GM19452 (cell line): ENCODE measurements at regions not wholly inside any gene's neighbourhood (a gene's known extent, or its start where the extent isn't known, plus 50 kb on each side); places are given as distances from the start of the nearest gene placed in this dataset.
"Not testable (repeated sequence)": the region's sequence is repeated elsewhere in the genome, so short reads cannot be mapped to it uniquely, and the experiment has no call there.

ENCODE experiments used
- ATAC-seq: cut with Tn5 transposase; IDR thresholded peaks from one replicate; pipeline ENCODE4 v1.9.1; 2021; ENCODE audit not compliant: unreplicated experiment

- ATAC-seq = no peak
Observed at GRCh38 chr2:185374878-185375277, 363.7 kb upstream of the FSIP2 start.

GRCh38 chr2:185375731-185376130, 362.9 kb upstream of the FSIP2 start:
- no peak for ATAC-seq

GRCh38 chr2:185381631-185382030, 357.0 kb upstream of the FSIP2 start:
- ATAC-seq = no peak

- no peak for ATAC-seq
Observed at GRCh38 chr2:185384822-185385560, 353.6 kb upstream of the FSIP2 start.

GRCh38 chr2:185388226-185388625, 350.4 kb upstream of the FSIP2 start:
- ATAC-seq = no peak

- no peak for ATAC-seq
Observed at GRCh38 chr2:185391543-185391942, 347.1 kb upstream of the FSIP2 start.

- ATAC-seq = no peak
Observed at GRCh38 chr2:185393091-185393490, 345.5 kb upstream of the FSIP2 start.

GRCh38 chr2:185402474-185402873, 336.1 kb upstream of the FSIP2 start:
- no peak for ATAC-seq

- ATAC-seq = no peak
Observed at GRCh38 chr2:185404578-185404977, 334.0 kb upstream of the FSIP2 start.

GRCh38 chr2:185417111-185417510, 321.5 kb upstream of the FSIP2 start:
- ATAC-seq = no peak

- ATAC-seq = no peak
Observed at GRCh38 chr2:185417688-185418087, 320.9 kb upstream of the FSIP2 start.

GRCh38 chr2:185424958-185425629, 313.5 kb upstream of the FSIP2 start:
- not testable (repeated sequence) for ATAC-seq

GRCh38 chr2:185428000-185428399, 310.6 kb upstream of the FSIP2 start:
- no peak for ATAC-seq

- ATAC-seq = no peak
Observed at GRCh38 chr2:185433824-185434223, 304.8 kb upstream of the FSIP2 start.

GRCh38 chr2:185436787-185437372, 301.7 kb upstream of the FSIP2 start:
- no peak for ATAC-seq

GRCh38 chr2:185441486-185442005, 297.1 kb upstream of the FSIP2 start:
- no peak for ATAC-seq

- no peak for ATAC-seq
Observed at GRCh38 chr2:185456517-185456916, 282.1 kb upstream of the FSIP2 start.

GRCh38 chr2:185463481-185463880, 275.1 kb upstream of the FSIP2 start:
- ATAC-seq = no peak

GRCh38 chr2:185466915-185467314, 271.7 kb upstream of the FSIP2 start:
- no peak for ATAC-seq

GRCh38 chr2:185471441-185471840, 267.2 kb upstream of the FSIP2 start:
- ATAC-seq = no peak

- ATAC-seq = no peak
Observed at GRCh38 chr2:185472574-185472973, 266.0 kb upstream of the FSIP2 start.

GRCh38 chr2:185473838-185474237, 264.8 kb upstream of the FSIP2 start:
- ATAC-seq = no peak
